ENCODE measurements at regions not wholly inside any gene's neighbourhood (a gene's known extent, or its start where the extent isn't known, plus 50 kb on each side); places are given as distances from the start of the nearest gene placed in this dataset.

- no TSS peak for BruUV-seq (replicated peaks)
- H3K4me3 Mint-ChIP-seq (ENCODE audit: unreplicated experiment), result no peak overlapping the region
- H3K36me3 Mint-ChIP-seq (ENCODE audit: insufficient read depth, unreplicated experiment), result peaks cover 6% of the 10 kb centered on the region
- H3K27ac Mint-ChIP-seq (ENCODE audit: low read depth, unreplicated experiment), result no peak overlapping the region
- no peak for TF ChIP-seq CTCF (IDR thresholded peaks at IDR 0.05; ENCODE audit: unreplicated experiment)
- no peak for DNase-seq (ENCODE audit: unreplicated experiment)
- no peaks in the 10 kb centered on the region for H3K27me3 Mint-ChIP-seq (ENCODE audit: insufficient read depth, unreplicated experiment)
- peaks cover 33% of the 10 kb centered on the region for H3K9me3 Mint-ChIP-seq (ENCODE audit: unreplicated experiment)
- no peaks in the 10 kb centered on the region for H3K4me1 Mint-ChIP-seq (ENCODE audit: insufficient read depth, unreplicated experiment)
- ChIA-PET CTCF (no interaction called here), POLR2A (no interaction called here)
- intact Hi-C loops (cut with micrococcal nuclease), result no loop called here
Observed at GRCh38 chr16:26231647-26232046, 539.9 kb downstream of the HS3ST4 start.

- H3K27me3 Mint-ChIP-seq (ENCODE audit: insufficient read depth, unreplicated experiment), result no peaks in the 10 kb centered on the region
- peaks cover 46% of the 10 kb centered on the region for H3K9me3 Mint-ChIP-seq (ENCODE audit: unreplicated experiment)
- no peak overlapping the region for H3K27ac Mint-ChIP-seq (ENCODE audit: low read depth, unreplicated experiment)
- CTCF ChIA-PET, result no interaction called here
- no TSS peak for BruUV-seq (replicated peaks)
- no peak for DNase-seq (ENCODE audit: unreplicated experiment)
- H3K36me3 Mint-ChIP-seq (ENCODE audit: insufficient read depth, unreplicated experiment), result no peaks in the 10 kb centered on the region
- no peaks in the 10 kb centered on the region for H3K4me1 Mint-ChIP-seq (ENCODE audit: insufficient read depth, unreplicated experiment)
- no peak for TF ChIP-seq CTCF (IDR thresholded peaks at IDR 0.05; ENCODE audit: unreplicated experiment)
- no peak overlapping the region for H3K4me3 Mint-ChIP-seq (ENCODE audit: unreplicated experiment)
- intact Hi-C loops (cut with micrococcal nuclease), result no loop called here
- POLR2A ChIA-PET, result no interaction called here
Observed at GRCh38 chr16:26240807-26241206, 549.0 kb downstream of the HS3ST4 start.

- no peaks in the 10 kb centered on the region for H3K27me3 Mint-ChIP-seq (ENCODE audit: insufficient read depth, unreplicated experiment)
- POLR2A ChIA-PET, result no interaction called here
Observed at GRCh38 chr16:26247063-26247462, 555.3 kb downstream of the HS3ST4 start.

GRCh38 chr16:26252598-26252997 lies 560.8 kb downstream of the HS3ST4 start:
- H3K27me3 Mint-ChIP-seq (ENCODE audit: insufficient read depth, unreplicated experiment), result no peaks in the 10 kb centered on the region
- H3K4me1 Mint-ChIP-seq (ENCODE audit: insufficient read depth, unreplicated experiment), result no peaks in the 10 kb centered on the region
- no TSS peak for BruUV-seq (replicated peaks)
- TF ChIP-seq CTCF (IDR thresholded peaks at IDR 0.05; ENCODE audit: unreplicated experiment), result no peak
- ChIA-PET POLR2A (no interaction called here), CTCF (no interaction called here)
- intact Hi-C loops (cut with micrococcal nuclease), result no loop called here
- H3K4me3 Mint-ChIP-seq (ENCODE audit: unreplicated experiment), result no peak overlapping the region
- peaks cover 66% of the 10 kb centered on the region for H3K9me3 Mint-ChIP-seq (ENCODE audit: unreplicated experiment)
- no peaks in the 10 kb centered on the region for H3K36me3 Mint-ChIP-seq (ENCODE audit: insufficient read depth, unreplicated experiment)
- no peak overlapping the region for H3K27ac Mint-ChIP-seq (ENCODE audit: low read depth, unreplicated experiment)
- no peak for DNase-seq (ENCODE audit: unreplicated experiment)

More at GRCh38 chr16:26247063-26247462, 555.3 kb downstream of the HS3ST4 start:
- TF ChIP-seq CTCF (IDR thresholded peaks at IDR 0.05; ENCODE audit: unreplicated experiment), result no peak
- Mint-ChIP-seq H3K9me3 (ENCODE audit: unreplicated experiment) (peaks cover 43% of the 10 kb centered on the region), H3K4me3 (ENCODE audit: unreplicated experiment) (no peak overlapping the region), H3K27ac (ENCODE audit: low read depth, unreplicated experiment) (no peak overlapping the region), H3K36me3 (ENCODE audit: insufficient read depth, unreplicated experiment) (no peaks in the 10 kb centered on the region), H3K4me1 (ENCODE audit: insufficient read depth, unreplicated experiment) (no peaks in the 10 kb centered on the region)
- CTCF ChIA-PET, result no interaction called here
- intact Hi-C loops (cut with micrococcal nuclease), result no loop called here
- DNase-seq (ENCODE audit: unreplicated experiment), result no peak
- no TSS peak for BruUV-seq (replicated peaks)

All from MCF 10A (cell line).